A549 (cell line): ENCODE measurements at regions not wholly inside any gene's neighbourhood (a gene's known extent, or its start where the extent isn't known, plus 50 kb on each side); places are given as distances from the start of the nearest gene placed in this dataset.

ENCODE experiments used
- ATAC-seq, 2 experiments: fragments of 200-7000 bp in 1 of 2; fragments of >200 bp in 1 of 2; cut with Nextera tagmentation in 1 of 2; cut with Tn5 transposase in 1 of 2; 3 replicates each; pipeline versions ENCODE4 v1.8.0 to v1.9.1; 2018 to 2020; ENCODE audit warnings: mild to moderate bottlenecking in 1 of 2, moderate library complexity in 1 of 2
- CTCF ChIA-PET: fragments of 300-600 bp; sonication (Branson Sonifier 250); formaldehyde crosslinking; extraction: SDS; loops from one replicate; lab custom pipeline; 2021; ENCODE audit warnings: antibody characterized with exemption, inconsistent platforms; lab: Yijun Ruan, JAX
- POLR2A ChIA-PET: fragments of 350-600 bp; formaldehyde crosslinking; extraction: SDS; loops from one replicate; lab custom pipeline; 2021; ENCODE audit warnings: antibody characterized with exemption, inconsistent platforms; lab: Yijun Ruan, JAX
- DNase-seq, 2 experiments: peaks; one replicate each; pipeline versions ENCODE4 v3.0.0 to v3.0.0-alpha.2; 2011 to 2016; ENCODE audit warnings: low read depth in 1 of 2, low spot score in 1 of 2
- FAIRE-seq: peaks from 2 replicates; lab custom pipeline; 2011; peaks lifted over from hg19 to GRCh38; lab: Jason Lieb, UNC
- H3K27ac ChIP-seq, 2 experiments: fragments of >200 bp; sonication (Bioruptor Twin); formaldehyde crosslinking; 3 replicates each; pipeline ENCODE4 v1.5.1; 2016 to 2017
- H3K4me1 ChIP-seq: fragments of >200 bp; sonication (Bioruptor Twin); formaldehyde crosslinking; 3 replicates; pipeline ENCODE4 v1.6.1; 2016
- H3K4me2 ChIP-seq: fragments of >200 bp; sonication (Bioruptor Twin); formaldehyde crosslinking; 3 replicates; pipeline ENCODE4 v1.6.1; 2016
- H3K4me3 ChIP-seq: fragments of >200 bp; sonication (Bioruptor Twin); formaldehyde crosslinking; 3 replicates; pipeline ENCODE4 v1.5.1; 2016
- H3K9me3 ChIP-seq: fragments of >200 bp; sonication (Bioruptor Twin); formaldehyde crosslinking; 3 replicates; pipeline ENCODE4 v1.6.1; 2016
- ATOH8 ChIP-seq: fragments of 250-450 bp; sonication (Bioruptor Pico); IDR thresholded peaks from 2 replicates; pipeline ENCODE4 v1.5.0; 2020; ENCODE audit warnings: low read depth, mild to moderate bottlenecking, moderate library complexity
- BHLHE40 ChIP-seq: IDR thresholded peaks from 2 replicates; pipeline ENCODE4 v1.6.1; 2012; ENCODE audit warnings: low read depth, low read length, inconsistent platforms
- CEBPB ChIP-seq, 2 experiments: fragments of >200 bp in 1 of 2; sonication (Bioruptor Twin) in 1 of 2; formaldehyde crosslinking in 1 of 2; IDR thresholded peaks; 2 replicates each; pipeline ENCODE4 v1.6.1; 2012 to 2016
- EHF ChIP-seq: fragments of 250-450 bp; sonication (Bioruptor Pico); IDR thresholded peaks from 2 replicates; pipeline ENCODE4 v1.5.0; 2020; ENCODE audit warnings: mild to moderate bottlenecking
- EP300 ChIP-seq, 2 experiments: fragments of >200 bp; sonication (Bioruptor Twin); formaldehyde crosslinking; IDR thresholded peaks; 2 replicates in 1 of 2; 3 replicates in 1 of 2; pipeline ENCODE4 v1.6.1; 2016 to 2017
- ESRRA ChIP-seq: fragments of 150-350 bp; IDR thresholded peaks from 2 replicates; pipeline ENCODE4 v1.6.1; 2014; ENCODE audit warnings: mild to moderate bottlenecking, low read length, borderline replicate concordance
- FOSL2 ChIP-seq, 2 experiments: fragments of 450-650 bp in 1 of 2; fragments of >200 bp in 1 of 2; sonication (Bioruptor Twin) in 1 of 2; formaldehyde crosslinking; IDR thresholded peaks; 2 replicates each; pipeline versions ENCODE4 v1.5.0 to v1.6.1; 2016 to 2020; ENCODE audit warnings: mild to moderate bottlenecking in 1 of 2, moderate library complexity in 1 of 2
- FOXS1 ChIP-seq: fragments of 250-450 bp; sonication (Bioruptor Pico); IDR thresholded peaks from 2 replicates; pipeline ENCODE4 v1.5.0; 2020; ENCODE audit warnings: mild to moderate bottlenecking, moderate library complexity
- HEYL ChIP-seq: fragments of 250-450 bp; sonication (Bioruptor Pico); IDR thresholded peaks from 2 replicates; pipeline ENCODE4 v1.8.0; 2021; ENCODE audit warnings: mild to moderate bottlenecking, moderate library complexity
- HMGXB4 ChIP-seq: fragments of 250-450 bp; sonication (Bioruptor Pico); IDR thresholded peaks from 2 replicates; pipeline ENCODE4 v1.5.0; 2021; ENCODE audit warnings: mild to moderate bottlenecking, moderate library complexity, borderline replicate concordance
- HOXA7 ChIP-seq: fragments of 250-450 bp; sonication (Bioruptor Pico); IDR thresholded peaks from 2 replicates; pipeline ENCODE4 v1.5.0; 2020; ENCODE audit warnings: mild to moderate bottlenecking, moderate library complexity
- HOXB5 ChIP-seq: fragments of 250-450 bp; sonication (Bioruptor Pico); IDR thresholded peaks from 2 replicates; pipeline ENCODE4 v1.5.0; 2020; ENCODE audit warnings: mild to moderate bottlenecking, moderate library complexity
- JUN ChIP-seq, 2 experiments: fragments of >200 bp; sonication (Bioruptor Twin); formaldehyde crosslinking; IDR thresholded peaks; 2 replicates in 1 of 2; 3 replicates in 1 of 2; pipeline ENCODE4 v1.6.1; 2016 to 2017
- JUNB ChIP-seq: fragments of >200 bp; sonication (Bioruptor Twin); formaldehyde crosslinking; IDR thresholded peaks from 2 replicates; pipeline ENCODE4 v1.6.1; 2016
- MAFK ChIP-seq: fragments of 450-650 bp; IDR thresholded peaks from 2 replicates; pipeline ENCODE4 v1.6.1; 2014; ENCODE audit not compliant: partially characterized antibody
- MAX ChIP-seq: IDR thresholded peaks from 2 replicates; pipeline ENCODE4 v1.6.1; 2012
- NR3C1 ChIP-seq: fragments of >200 bp; sonication (Bioruptor Twin); formaldehyde crosslinking; IDR thresholded peaks from 3 replicates; pipeline ENCODE4 v1.6.1; 2017
- RARB ChIP-seq: fragments of 250-450 bp; sonication (Bioruptor Pico); IDR thresholded peaks from 2 replicates; pipeline ENCODE4 v1.8.0; 2021; ENCODE audit warnings: mild to moderate bottlenecking, moderate library complexity
- RNF2 ChIP-seq: fragments of 200-600 bp; sonication (generic); IDR thresholded peaks from 2 replicates; pipeline ENCODE4 v1.6.1; 2016; ENCODE audit warnings: low read depth, mild to moderate bottlenecking, antibody characterized with exemption, moderate library complexity, borderline replicate concordance
- SMC3 ChIP-seq: fragments of >200 bp; sonication (Bioruptor Twin); formaldehyde crosslinking; IDR thresholded peaks from 3 replicates; pipeline ENCODE4 v1.6.1; 2018; ENCODE audit warnings: inconsistent platforms
- WGBS: methylation state at CpG from one replicate; pipeline ENCODE4 v1.1.6; 2017; ENCODE audit errors: missing lambda C conversion rate; 5-methylcytosine and 5-hydroxymethylcytosine counted together
- TF ChIP-seq, protein P1 (sequence below): fragments of 450-650 bp; IDR thresholded peaks from 2 replicates; pipeline ENCODE4 v1.6.1; 2014; ENCODE audit warnings: antibody characterized with exemption

DNA sequence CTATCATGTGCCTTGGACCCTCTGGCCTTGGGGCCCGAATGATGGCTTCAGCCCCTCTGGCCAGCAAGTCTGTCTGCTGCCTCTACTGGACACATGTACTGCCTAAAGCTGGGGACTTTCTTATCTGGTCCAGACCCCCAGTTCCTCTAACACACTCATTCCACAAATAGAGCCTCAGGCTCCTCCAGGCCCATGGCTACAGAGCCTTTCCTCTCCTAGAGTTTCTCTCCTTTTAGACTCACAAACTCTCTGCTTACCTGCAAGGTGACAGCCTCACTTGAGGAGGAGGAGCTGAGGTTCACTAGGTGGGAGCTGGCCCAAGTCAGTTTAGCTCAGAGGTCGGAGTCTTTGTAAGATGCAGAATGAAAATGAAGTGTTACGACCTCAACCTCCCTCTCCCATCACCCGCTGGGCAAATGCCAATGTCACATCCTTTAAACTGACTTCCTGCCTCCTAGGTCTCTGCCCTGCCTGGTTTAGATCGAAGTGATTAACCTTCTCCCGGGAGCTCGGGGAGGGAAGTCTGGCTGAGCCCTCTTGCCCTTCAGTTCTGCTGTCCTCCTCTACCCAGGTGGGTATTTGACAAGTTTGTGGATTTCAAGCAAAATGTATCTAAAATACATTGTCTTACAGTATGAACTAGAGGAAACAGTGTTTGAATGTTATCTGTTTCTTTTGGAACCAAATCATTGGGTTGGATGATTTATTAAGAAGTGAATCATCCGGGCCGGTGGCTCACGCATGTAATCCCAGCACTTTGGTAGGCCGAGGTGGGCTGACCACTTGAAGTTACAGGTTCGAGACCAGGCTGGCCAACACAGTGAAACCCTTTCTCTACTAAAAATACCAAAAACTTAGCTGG lies 71.9 kb upstream of the TNS3 start (continued):
- no peak for TF ChIP-seq NR3C1
- TF ChIP-seq FOXS1: no peak
- TF ChIP-seq JUN (IDR thresholded peaks at IDR 0.05): 0 out of 5 replicates have a peak, but pooled peaks of 1 of the 2 experiments have one; percentile 35
- TF ChIP-seq HMGXB4 (CRISPR knock-in tag): no peak
- TF ChIP-seq CEBPB (IDR thresholded peaks at IDR 0.05): no peak
- TF ChIP-seq, protein P1, sequence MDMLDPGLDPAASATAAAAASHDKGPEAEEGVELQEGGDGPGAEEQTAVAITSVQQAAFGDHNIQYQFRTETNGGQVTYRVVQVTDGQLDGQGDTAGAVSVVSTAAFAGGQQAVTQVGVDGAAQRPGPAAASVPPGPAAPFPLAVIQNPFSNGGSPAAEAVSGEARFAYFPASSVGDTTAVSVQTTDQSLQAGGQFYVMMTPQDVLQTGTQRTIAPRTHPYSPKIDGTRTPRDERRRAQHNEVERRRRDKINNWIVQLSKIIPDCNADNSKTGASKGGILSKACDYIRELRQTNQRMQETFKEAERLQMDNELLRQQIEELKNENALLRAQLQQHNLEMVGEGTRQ: no peak
- TF ChIP-seq JUNB: peak; percentile 45; the same call in 1 of the 2 replicates
- TF ChIP-seq HOXB5 (CRISPR knock-in tag): no peak
- no peak for TF ChIP-seq EP300 (IDR thresholded peaks at IDR 0.05)
- peak; percentile 47 for TF ChIP-seq ATOH8 (CRISPR knock-in tag)
- no peak for TF ChIP-seq BHLHE40
- TF ChIP-seq MAFK: no peak
- no peak for TF ChIP-seq ESRRA
- TF ChIP-seq EHF (CRISPR knock-in tag): peak; percentile 76
- peak; percentile 13; the same call in 1 of the 3 replicates for TF ChIP-seq SMC3
- TF ChIP-seq RARB (CRISPR knock-in tag): peak; percentile 23; the same call in 1 of the 2 replicates
- TF ChIP-seq MAX: no peak; the same call in 1 of the 2 replicates
- TF ChIP-seq FOSL2 (IDR thresholded peaks at IDR 0.05): no peak
- TF ChIP-seq FOSL2 (CRISPR knock-in tag; IDR thresholded peaks at IDR 0.05): peak; percentile 41; the same call in 1 of the 2 replicates

DNA sequence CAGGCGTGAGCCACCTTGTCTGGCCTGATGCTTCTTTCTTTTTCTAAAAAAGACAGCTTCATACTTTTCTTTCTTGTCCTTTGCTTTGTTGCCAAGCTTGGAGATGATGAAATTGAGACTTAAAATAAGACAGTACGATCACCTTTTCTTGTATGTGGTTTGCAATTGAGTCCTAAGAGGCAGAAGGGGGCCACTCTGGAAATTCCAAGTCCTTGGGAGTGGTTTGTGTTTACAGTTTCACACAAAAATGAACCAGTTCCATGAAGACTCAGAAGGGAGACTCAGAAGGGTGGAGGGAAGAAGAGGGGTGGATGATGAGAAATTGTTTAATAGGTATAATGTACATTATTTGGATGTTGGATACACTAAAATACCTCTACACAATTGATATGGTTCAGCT lies 70.7 kb upstream of the TNS3 start:
- peak overlapping the region; percentile 91 to 96 for H3K27ac ChIP-seq
- peak overlapping the region; percentile 53; the same call in 2 of the 3 replicates for H3K4me2 ChIP-seq
- ATAC-seq (no peak), DNase-seq (no peak), FAIRE-seq (peak; percentile 23)
- ChIA-PET CTCF (interaction anchor here (1.2 to 1.7 kb wide), 4 partner anchors 9 to 132 kb away, joined by 3 to 5 read pairs (median 4); no protein-coding TSS in a partner anchor), POLR2A (interaction anchor here (1.5 to 2.5 kb wide), 3 partner anchors 17 to 111 kb away, joined by 4 to 9 read pairs (median 7); no protein-coding TSS in a partner anchor)
- no peak overlapping the region for H3K4me3 ChIP-seq
- H3K9me3 ChIP-seq: no peaks in the 10 kb centered on the region
- TF ChIP-seq HOXA7 (0 out of 2 replicates have a peak, but pooled peaks have one; percentile 19), RNF2 (no peak), HEYL (peak; percentile 55; the same call in 1 of the 2 replicates)
- 66% methylated on average over 2 of the region's 2 CpGs for whole genome bisulfite sequencing
- H3K4me1 ChIP-seq: peaks cover 72% of the 10 kb centered on the region
